NAMALWA (cell line): ENCODE measurements at regions not wholly inside any gene's neighbourhood (a gene's known extent, or its start where the extent isn't known, plus 50 kb on each side); places are given as distances from the start of the nearest gene placed in this dataset.

Source experiments
- DNase-seq: peaks from one replicate; pipeline ENCODE4 v3.0.0-alpha.2; 2015; ENCODE audit warnings: low spot score

DNA sequence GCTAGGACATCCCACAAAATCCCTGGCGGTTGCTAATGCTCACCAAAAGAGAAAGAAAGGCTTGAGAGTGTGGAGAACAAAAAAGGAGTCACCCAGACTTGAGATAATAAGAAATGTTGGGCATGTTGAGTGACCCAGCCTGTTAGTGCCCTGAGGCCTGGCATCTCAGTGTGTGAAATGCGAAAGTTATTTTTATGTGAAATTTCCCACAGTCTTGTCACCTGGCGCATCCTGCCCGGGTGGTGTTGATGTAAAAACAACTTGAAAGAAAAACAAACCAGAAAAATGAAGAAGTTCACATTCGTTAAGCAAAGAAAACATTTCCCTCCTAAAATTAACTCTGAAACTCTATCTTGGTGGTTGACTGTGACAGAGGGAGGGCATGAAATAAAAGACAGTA lies 495.2 kb downstream of the MID1IP1 start:
- DNase-seq = peak; percentile 65

DNA sequence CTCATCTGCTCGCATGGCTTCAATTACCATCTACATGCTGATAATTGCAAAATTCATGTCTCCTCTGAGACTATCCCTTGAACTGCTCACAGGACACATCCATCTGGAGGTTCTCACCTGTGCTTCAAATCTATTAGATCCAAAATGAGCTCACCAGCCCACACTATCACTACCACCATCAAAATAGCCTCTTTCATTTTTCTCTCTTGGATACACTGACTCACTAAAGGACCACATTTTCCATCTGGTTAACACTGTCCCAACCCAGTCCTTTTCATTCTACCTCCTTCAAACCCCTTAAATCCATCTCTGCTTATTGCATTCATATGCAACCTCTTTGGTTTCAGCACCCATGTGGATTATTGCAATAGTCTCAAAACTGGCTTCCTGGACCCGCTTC lies 497.6 kb downstream of the MID1IP1 start:
- DNase-seq = peak; percentile 17

DNA sequence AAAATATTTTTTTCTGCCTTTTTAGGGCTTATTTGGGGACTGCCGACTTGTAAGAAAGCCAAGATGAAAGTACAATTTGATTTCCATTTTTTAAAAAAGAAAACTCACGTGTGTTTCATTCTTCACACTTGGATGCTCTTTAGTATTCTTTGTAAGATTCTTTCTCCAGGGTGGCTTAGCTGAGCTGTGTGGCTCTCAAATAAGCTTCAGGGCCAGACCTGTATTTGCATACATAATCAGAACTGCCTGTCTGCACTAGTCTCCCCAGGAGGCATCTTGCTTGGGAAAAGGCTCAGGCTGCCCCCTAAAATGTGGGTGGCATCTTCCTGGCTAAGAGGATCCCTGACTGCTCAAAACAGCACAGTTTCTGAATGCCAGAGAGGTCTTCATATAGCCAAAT lies 498.4 kb downstream of the MID1IP1 start:
- DNase-seq = peak; percentile 43

DNA sequence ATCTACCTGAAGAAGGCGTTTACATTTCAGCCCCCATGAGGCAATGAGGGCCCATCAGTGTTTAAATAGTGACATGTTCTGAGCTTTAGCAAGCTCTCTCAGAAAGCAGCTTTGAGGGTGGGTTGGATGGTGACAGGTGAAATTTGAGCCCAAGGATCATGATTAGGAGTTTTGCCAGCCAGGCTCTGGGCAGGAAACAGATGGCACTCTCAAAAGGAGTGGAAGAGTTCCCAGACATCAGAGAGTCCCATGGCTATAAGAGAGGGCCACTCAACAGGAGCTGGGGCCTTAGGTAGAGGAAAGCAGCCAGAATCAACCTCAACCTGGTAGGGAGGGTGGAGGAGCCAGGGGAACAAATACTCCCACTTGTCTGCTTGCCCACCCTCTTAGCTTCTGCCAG lies 499.8 kb downstream of the MID1IP1 start:
- no peak for DNase-seq

DNA sequence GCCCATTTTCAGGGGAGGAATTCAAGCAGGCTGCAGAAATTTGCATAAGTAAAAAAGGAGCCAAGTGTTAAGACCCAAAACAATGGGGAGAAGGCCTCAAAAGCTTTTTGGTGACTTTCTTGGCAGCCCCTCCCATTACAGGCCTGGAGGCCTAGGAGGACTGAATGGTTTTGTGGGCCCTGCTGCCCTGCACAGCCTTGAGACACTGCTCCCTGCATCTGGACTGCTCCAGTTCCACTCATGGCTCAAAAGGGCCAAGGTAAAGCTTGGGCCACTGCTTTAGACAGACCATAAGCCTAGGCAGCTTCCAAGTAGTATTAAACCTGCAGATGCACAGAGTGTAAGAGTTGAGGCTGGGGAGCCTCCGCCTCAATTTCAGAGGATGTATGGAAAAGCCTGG lies 501.6 kb downstream of the MID1IP1 start:
- no peak for DNase-seq

DNA sequence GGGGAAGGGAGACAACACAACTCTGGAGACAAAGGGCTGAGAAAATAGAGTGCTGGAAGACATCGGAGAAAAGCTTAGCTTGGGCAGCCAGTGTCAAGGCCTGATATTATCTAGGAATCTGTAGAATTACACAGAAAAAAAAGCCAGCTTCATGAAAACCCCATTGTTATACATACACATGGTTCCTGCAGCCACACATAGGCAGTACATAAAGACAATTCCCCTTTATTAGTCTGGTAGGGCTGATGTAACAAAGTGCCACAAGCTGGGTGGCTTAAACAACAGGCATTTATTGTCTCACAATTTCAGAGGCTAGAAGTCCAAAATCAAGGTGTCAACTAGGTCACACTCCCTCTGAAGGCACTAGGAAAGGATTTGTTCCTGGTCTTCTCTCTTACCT lies 503.5 kb downstream of the MID1IP1 start:
- no peak for DNase-seq

DNA sequence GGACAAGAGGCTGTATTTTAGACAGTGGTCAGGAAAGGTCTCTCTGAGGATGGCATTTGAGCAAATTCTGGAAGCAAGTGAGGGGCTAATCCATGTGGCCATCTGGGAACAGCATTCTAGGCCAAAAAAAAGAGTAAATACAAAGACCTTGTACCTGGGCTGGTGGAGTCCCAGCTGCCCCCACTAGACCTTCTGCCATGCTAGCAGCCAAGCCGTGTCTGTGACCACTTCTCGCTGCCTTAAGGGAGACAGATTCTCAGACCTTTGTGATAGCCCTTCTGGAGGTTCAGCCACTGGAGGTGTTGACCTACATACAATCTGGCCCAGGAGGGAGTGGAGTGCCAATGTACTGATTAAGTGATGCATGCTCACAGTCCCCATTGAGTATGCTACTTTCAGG lies 506.2 kb downstream of the MID1IP1 start:
- DNase-seq = no peak

DNA sequence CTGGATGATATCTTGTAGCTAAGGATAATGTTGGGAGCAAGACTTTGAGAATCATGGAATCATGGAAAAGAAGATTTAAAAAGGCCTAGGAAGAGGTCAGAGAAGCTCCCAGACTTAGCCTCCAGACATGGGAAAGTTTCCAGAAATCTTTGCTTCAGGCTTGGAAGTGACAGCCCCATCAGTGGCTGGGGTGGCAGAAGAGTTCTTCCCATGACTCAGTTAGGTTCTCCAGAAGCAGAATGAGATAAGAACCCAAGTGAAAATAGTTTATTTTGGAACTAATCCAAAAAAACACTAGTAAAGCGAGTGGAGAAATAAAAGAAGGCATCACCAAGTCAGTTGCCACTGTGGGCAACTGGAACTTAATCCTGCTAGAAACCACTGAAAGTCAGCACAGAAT lies 506.9 kb downstream of the MID1IP1 start:
- DNase-seq = no peak

DNA sequence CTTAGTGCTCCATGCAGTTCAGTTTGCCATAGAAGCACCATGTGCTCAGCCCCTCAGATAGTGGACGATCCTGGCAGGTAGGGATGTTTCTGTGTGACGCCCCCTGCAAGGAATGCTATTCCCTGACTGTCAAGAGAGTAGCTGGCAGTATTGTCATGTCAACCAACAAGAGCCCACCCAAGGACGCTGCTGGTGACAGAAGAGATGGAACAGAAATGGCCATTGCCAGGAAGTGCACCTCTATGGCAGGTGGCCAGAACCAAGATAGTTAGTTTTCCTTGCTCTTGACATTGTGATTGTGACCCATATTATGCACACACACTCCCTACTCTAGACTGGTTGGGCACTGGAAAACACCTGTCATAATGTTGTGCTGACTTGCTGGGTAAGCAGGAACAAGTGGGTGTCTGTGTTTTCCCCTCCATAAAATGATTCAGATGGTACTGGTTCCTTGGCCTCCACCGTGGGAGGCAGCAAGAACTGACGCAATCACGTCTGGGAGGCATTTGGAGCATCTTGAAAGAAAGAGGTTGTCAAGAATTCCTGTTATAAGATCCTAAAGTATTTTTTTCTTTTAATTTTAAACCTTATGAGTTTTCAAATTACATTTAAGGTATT lies 507.9 kb downstream of the MID1IP1 start:
- no peak for DNase-seq

DNA sequence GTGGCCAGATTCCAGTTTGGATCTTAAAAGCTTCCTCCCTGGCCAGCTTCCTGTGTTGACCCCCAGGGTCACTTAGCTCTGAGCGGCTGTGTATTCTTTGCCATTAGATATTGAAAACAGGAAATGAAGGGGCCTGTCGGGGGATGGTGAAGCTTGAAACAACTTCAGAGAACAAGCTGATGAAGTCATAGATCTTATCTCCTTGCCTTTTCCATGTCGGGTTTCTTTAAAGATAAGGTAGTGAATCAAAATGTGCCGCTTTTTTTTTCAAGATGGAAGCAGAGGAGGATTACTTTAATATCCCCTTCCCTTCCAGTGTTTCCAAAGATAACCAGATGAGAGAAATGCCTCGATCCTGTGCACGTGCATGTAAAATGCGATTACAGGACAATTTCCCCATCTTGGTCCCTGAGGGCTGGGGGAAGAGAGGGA lies 508.5 kb downstream of the MID1IP1 start:
- DNase-seq = no peak

DNA sequence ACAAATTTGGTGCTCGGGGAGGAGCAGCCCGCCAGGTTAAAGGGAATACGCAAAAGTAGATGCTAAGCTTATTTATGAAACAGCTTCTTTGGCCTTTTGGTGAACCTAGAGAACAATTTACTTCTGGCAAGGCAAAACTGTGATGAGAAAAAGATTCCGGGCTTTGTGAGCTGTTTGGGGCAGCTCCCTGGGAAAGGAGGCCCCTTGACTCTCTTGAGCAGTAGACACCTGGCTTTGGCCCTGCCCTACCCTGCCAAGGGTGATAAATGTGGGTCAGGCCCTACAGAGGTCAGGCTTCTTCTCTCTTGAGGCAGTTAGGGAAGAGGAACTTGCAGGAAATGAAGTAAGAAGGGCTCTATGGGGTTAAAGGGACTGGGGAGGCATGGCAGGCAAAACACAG lies 509.6 kb downstream of the MID1IP1 start:
- no peak for DNase-seq

DNA sequence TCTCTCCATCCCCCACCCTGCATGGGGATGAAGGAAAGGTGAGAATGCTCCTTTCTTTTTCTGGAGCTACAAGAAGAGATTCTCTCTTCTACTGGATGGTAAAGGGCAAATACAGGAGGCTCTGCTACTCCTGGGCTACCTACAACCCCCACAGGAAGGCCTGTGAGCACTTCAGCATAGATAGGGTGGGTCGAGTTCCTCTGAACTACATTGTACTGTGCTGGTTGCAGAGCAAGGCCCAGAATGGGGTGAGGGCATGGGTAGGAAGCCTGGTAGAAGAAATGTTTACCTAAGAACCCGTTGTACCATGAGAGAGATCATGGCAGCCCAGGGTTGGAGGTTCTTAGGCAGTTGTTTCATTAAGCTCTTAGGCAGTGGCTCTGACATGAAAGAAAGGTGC lies 510.4 kb downstream of the MID1IP1 start:
- DNase-seq = no peak

DNA sequence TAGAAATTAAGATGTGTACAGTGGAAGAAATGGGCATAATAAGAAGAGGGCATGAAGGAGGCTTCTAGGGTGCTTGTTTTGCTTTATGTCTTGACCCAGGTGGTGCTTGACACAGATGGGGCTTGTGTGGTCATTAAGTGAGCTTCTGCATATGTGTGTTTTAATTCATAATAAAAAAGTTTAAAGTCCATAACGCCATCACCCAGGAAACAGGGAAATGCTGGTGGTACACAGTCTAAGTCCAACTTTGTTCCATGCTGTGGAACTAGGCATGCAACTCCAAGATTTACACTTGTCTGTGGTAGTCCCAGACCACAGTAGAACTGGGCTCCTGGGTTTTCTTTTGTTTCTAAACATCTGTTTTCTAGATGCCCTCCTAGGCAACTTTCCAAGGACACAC lies 511.9 kb downstream of the MID1IP1 start:
- DNase-seq = no peak

DNA sequence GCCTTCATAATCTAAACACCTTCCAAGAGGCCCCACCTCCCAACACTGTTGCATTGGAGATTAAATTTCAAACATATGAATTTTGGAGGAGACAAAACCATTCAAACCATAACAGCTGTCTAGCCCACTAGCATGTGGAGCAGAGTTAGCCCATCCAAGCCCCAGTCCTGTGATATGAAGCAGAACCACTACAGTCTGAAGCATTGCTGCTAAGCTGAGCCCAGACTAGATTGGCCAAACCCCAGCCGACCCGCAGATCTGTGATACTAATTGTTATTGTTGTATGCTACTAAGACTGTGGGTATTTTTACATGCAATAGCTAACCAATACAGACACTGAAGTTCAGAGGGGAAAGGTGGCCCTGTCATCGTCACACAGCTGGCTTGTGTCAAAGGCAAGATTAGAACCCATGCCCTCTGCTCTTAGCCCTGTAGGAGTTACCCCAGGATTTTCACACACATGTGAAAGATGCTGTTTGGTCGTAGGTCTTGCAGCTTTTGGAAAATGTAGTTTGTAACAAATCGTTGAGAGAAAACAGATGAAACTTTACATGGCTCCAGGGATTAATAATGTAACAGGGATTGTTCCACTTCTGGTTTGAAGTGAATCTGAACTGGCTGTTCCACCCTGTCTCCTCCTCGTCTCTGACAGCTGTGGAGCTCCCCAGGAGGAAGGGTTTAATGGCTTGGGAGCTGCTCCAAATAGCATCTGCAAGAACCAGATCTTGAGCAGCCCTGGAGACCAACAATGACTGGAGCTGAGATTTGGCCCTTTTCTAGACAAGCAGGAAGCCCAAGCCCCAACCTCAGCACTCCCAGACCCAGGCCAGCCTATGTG lies 517.5 kb downstream of the MID1IP1 start:
- no peak for DNase-seq

DNA sequence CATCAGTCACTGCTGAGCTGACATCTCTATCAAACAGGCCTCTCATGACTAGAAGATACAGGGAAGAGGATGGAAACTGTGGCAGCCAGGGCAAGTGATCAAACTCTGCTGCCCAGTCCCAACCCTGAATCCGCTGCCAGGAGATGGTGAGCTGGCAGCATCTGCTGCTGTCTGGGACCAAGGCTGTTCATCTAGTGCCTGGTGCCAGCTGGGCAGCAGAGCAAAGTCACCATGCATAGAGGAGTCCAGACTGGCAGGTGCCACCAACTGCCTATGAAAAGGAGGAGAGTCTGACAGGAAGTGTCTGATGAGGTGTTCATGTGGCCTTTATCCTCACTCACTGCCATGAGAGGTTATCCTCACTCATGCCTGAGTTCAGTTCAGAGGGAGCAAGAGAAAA lies 518.9 kb downstream of the MID1IP1 start:
- no peak for DNase-seq

DNA sequence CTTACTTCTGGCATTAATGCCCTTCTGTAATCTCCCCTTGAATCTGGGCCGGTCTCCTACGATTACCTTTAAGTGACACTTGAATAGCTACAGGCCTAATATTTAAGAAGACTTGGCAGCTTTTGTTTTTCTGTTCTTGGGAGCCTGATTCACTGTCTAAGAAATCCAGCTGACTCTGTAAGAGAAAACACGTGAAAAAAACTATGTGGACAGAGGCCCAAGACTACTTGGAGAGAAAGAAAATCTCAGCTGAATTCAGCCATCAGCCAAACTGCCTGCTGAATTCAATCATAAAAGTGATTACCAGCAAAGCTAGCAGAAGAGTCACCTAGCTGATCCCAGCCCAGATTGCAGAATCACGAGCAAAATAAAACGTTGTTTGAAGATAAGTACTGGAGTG lies 521.2 kb downstream of the MID1IP1 start:
- no peak for DNase-seq

DNA sequence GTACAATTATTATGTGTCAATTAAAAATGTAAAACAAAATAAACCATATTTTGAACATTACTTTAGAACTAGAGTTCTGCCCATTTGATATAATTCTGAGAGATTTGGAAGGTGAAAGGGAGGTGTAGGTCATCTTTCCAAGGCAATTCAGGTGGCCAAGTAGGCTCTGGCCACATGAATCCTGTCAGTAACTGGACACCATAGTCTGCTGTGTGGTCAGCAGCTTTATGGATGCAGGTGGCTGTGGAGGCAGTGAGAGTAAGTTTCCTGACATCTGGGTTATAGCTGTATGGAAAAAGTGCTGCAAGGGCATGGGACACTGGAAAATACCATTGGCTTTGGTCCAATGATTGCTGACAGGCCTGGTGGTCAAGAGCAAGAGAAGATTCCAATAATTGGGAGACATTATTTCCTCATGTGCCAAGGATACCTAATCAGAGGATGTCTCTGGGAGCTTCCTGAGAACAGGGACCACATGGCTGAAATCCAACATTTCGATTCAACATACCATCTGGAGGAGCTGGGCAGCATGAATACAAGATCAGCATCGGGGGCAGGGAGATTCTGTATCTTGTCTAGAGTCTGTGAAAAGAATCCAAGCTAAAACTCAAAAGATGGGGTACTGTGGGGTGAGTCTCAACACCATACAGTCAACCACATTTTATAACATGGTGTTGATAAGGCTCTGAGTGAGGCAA lies 523.1 kb downstream of the MID1IP1 start:
- DNase-seq = no peak

DNA sequence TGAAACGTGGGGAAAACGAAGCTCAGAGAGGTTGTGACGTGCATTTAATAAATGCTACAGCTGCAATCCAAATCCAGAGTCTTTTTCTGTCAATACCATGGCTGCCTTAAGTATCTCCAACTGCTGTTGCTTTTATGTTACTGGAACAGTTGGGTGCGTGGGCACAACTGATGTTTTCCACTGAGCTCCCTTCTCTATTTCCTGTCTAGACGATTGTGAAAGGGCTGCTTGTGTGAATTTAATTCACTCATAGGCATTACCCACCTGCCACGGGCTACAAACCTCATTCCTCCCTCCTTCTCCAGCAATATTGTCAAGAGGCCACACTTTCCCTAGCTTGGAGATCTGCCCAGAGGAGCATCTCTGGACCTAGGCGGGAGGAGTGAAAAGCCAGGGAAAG lies 526.0 kb downstream of the MID1IP1 start:
- DNase-seq = no peak

DNA sequence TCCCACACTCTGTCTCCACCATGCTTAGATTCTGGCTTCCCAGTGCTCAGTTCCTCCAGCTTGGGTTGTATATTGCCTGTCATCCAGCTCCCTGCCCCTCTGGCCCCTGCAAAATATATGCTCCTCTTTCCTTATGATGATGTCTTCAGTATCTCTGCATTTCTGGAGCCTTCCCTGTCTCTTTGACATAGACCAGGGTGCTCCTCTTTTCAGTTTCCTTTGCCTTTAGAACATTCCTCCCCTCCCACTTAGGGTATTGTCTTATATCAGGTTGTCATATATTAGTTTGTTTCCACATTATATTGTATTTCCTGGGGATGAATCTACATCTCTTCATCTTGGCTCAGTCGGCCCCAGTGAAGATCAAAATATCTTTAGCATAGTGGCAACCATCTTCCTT lies 526.4 kb downstream of the MID1IP1 start:
- DNase-seq = no peak

DNA sequence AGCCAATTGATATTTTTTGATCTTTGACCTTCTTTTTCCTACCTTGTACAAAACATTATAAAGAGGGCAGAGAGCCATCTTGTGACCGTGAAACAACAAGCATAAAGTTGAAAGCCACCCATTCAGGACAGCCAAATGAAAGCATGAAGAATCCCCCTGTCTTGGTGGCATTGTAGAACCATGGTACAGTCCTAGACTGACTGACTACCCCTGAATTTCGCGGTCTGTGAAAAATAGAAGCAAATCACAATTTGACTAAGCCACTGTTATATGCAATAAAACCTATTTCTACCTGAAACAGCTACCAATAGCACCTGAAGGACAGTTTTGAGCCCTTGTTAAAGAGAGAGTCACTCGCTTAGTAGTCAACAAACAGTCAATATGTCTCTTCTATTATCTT lies 527.4 kb downstream of the MID1IP1 start:
- DNase-seq = no peak

DNA sequence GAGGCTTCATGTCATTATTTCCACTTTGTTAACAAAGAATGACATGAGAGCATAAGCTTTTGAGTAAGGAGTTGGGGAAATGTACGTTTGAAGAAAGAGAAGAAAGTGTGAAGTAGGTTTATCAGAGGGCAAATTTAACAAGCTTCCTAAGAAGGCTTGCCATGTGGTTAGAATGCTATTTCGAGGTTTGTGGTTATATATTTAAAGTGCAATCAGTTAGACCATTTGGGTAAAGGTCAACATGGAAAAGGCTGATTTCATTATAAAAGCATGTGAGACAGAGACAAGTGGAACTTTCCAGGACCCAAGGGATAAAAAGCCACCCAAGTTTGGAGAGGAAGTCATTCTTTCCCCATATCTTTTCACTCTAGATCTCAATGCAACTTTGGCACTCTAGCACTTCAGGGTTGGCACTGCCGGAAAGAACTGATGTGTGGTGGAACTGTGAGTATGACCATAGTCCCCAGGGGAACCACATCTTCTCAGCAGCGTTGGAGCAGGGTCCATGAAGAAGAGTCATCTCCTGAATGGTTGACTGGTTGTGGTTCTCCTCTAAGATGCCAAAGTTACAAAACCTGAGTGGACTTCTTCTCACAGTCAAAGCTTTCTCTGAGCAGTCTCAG lies 529.9 kb downstream of the MID1IP1 start:
- peak; percentile 77 for DNase-seq

DNA sequence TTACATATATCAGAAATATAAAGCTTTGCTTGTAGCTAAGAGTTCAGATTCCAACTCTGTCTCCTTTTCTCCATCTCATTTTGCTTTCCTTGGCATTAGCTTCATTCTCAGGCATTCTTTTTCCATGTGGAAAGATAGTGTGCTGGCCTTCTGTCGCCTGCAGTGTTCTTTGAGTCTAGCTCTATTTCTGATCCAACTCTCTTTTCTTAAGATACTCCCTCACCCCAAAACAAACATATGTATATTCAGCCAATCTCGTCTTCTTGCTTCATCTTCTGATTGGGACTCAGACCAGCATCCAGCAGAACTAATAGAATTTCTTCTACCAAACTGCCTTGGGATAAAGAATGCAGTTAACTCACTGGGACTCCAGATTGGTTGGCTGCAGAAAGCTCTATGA lies 532.2 kb downstream of the MID1IP1 start:
- DNase-seq = no peak
